ENCODE measurements at regions not wholly inside any gene's neighbourhood (a gene's known extent, or its start where the extent isn't known, plus 50 kb on each side); places are given as distances from the start of the nearest gene placed in this dataset.

GRCh38 chr17:72064606-72065193 is 56.1 kb upstream of the SOX9 start:
- TF ChIP-seq CEBPB (IDR thresholded peaks at IDR 0.05), result no peak
- TF ChIP-seq USF1 (IDR thresholded peaks at IDR 0.05), result no peak
- TF ChIP-seq CREB1 (IDR thresholded peaks at IDR 0.05; ENCODE audit: low read depth), result no peak
- no peak for TF ChIP-seq YY1 (IDR thresholded peaks at IDR 0.05; ENCODE audit: low read depth)
- TF ChIP-seq REST (IDR thresholded peaks at IDR 0.05; ENCODE audit: low read depth), result no peak
- TF ChIP-seq EP300 (IDR thresholded peaks at IDR 0.05; ENCODE audit: borderline replicate concordance), result no peak
